HG03520 (cell line): ENCODE measurements at regions not wholly inside any gene's neighbourhood (a gene's known extent, or its start where the extent isn't known, plus 50 kb on each side); places are given as distances from the start of the nearest gene placed in this dataset.

ENCODE experiments used
- ATAC-seq: cut with Tn5 transposase; IDR thresholded peaks from one replicate; pipeline ENCODE4 v1.9.1; 2021; ENCODE audit warnings: mild to moderate bottlenecking, moderate library complexity; ENCODE audit not compliant: unreplicated experiment

- ATAC-seq = no peak
These were observed 174.7 kb downstream of the LPIN1 start for GRCh38 chr2:11920993-11921583.

GRCh38 chr2:11922294-11922693, 175.9 kb downstream of the LPIN1 start:
- no peak for ATAC-seq

- ATAC-seq = no peak
These were observed 177.5 kb downstream of the LPIN1 start for GRCh38 chr2:11923935-11924334.

- no peak for ATAC-seq
These were observed 179.0 kb downstream of the LPIN1 start for GRCh38 chr2:11925295-11926066.

GRCh38 chr2:11930211-11930761, 183.9 kb downstream of the LPIN1 start:
- no peak for ATAC-seq

- ATAC-seq = no peak
These were observed 185.6 kb downstream of the LPIN1 start for GRCh38 chr2:11932048-11932512.

DNA sequence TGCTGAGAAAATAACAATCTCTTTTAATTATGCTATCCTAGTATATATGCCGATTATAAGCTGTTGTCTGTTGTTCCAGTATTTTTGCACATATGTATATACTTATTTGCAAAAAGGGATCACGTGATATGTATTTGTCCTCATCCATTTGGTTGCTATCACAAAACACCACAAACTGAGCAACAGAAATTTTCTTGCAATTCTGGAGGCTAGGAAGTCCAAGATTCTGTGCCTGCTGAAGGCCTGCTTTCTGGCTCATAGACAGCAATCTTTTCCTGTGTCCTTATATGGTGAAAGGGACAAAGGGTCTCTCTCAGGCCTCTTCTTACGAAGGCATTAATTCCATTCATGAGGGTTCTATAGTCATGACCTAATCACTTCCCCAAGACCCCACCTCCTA, 186.5 kb downstream of the LPIN1 start:
- ATAC-seq = no peak

GRCh38 chr2:11933854-11934253, 187.4 kb downstream of the LPIN1 start:
- ATAC-seq = peak; percentile 71

DNA sequence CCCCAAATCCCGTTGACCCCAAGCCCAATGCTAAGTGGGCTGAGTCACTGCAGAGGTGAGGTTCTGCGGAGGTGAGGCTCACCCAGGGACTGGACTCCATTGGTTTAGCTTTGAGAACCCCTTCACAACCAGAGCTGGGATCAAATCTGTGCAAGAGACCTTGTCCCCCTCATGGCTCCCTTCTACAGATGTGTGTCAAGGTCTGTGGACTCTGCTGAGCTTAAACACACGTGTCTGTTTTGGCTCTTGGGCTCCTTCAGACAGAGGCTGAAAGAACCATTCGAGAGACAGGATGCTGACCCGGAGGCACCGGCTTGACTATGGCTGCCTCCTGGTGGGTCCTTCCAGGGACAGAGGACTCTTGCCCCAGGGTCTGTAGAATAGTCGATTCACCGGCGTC, 190.3 kb downstream of the LPIN1 start:
- no peak for ATAC-seq

- ATAC-seq = no peak
These were observed 191.8 kb downstream of the LPIN1 start for GRCh38 chr2:11938196-11938595.

GRCh38 chr2:11939523-11939922, 193.1 kb downstream of the LPIN1 start:
- ATAC-seq = no peak

- ATAC-seq = no peak
These were observed 193.8 kb downstream of the LPIN1 start for GRCh38 chr2:11940121-11940743.

GRCh38 chr2:11940799-11941198, 194.4 kb downstream of the LPIN1 start:
- ATAC-seq = no peak

- ATAC-seq = no peak
These were observed 195.1 kb downstream of the LPIN1 start for GRCh38 chr2:11941201-11942177.

- no peak for ATAC-seq
These were observed 195.7 kb downstream of the LPIN1 start for GRCh38 chr2:11942178-11942569.

DNA sequence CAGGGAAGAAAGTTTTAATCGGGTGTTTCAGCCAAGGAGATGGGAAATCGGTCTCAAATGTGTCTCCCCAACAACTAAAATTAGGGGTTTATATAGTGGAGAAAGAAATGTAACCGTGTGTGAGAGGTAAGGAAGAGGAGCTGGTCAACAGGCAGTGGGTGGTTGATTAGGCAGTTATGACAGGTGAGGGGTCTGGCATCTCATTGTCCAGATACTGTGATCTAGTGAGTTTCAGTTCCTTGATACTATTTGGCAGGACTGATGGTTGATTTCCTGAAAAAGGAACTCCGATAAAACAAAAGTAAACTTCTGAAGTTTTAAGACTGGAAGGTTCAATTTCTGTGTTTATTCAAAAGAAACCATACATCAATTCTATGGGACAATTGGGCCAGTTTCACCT, 197.9 kb downstream of the LPIN1 start:
- ATAC-seq = no peak

DNA sequence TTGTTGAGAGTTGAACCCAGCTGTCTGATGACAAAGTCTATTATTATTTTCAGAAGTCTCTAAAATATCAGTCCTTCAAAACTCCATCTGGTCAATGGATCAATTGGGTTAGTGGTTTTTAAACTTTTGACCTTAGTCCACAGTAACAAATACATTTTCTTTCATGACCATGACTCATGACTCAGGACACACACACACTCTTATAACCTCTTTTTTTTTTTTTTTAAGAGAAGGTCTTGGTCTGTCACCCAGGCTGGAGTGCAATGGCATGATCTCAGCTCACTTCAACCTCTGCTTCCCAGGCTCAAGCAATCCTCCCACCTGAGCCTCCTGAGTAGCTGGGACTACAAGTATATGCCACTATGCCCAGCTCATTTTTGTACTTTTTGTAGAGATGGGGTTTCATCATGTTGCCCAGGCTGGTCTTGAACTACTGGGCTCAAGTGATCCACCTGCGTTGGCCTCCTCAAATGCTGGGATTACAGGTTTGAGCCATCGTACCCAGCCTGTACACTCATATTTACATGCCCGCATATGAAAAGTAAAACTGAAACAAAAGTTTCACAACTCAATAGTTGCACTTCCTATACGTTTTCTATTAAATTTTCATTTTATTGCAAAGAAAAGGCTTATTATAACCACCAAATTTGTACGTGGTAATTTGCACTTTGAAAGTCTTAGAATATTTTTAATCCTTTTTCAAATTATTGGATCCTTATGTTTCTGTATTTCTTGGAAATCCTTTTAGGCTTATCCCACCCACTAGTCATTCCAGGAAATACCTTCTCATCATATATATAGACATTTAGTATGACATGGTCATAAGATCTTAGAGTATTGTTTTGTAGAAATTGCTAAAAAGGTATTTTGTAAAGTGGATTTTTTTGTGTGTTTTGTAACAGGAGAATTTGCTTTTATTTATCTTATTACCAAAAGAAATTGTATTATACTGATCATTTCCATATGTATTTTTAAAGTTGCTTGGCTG, 199.0 kb downstream of the LPIN1 start:
- peak; percentile 96 for ATAC-seq

DNA sequence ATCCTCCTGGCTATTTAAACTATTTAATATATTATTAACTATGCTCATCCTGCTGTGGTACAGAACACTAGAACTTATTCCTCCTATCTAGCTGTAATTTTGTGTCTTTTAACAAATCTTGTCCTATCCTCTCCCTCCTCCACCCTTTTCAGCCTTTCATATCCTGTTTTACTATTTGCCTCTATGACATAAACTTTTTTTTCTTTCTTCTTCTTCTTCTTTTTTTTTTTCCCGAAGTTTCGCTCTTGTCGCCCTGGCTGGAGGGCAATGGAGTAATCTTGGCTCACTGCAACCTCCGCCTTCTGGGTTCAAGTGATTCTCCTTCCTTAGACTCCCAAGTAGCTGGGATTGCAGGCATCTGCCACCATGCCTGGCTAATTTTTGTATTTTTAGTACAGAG, 201.5 kb downstream of the LPIN1 start:
- no peak for ATAC-seq

- ATAC-seq = no peak
These were observed 203.5 kb downstream of the LPIN1 start for GRCh38 chr2:11949732-11950523.
